COLO668 (cell line): ENCODE measurements at regions not wholly inside any gene's neighbourhood (a gene's known extent, or its start where the extent isn't known, plus 50 kb on each side); places are given as distances from the start of the nearest gene placed in this dataset.
"Not testable (repeated sequence)": the region's sequence is repeated elsewhere in the genome, so short reads cannot be mapped to it uniquely, and the experiment has no call there.

Experiments used
- DNase-seq: peaks from one replicate; lab custom pipeline; 2025; ENCODE audit not compliant: unreplicated experiment; lab: John Stamatoyannopoulos, UW

DNA sequence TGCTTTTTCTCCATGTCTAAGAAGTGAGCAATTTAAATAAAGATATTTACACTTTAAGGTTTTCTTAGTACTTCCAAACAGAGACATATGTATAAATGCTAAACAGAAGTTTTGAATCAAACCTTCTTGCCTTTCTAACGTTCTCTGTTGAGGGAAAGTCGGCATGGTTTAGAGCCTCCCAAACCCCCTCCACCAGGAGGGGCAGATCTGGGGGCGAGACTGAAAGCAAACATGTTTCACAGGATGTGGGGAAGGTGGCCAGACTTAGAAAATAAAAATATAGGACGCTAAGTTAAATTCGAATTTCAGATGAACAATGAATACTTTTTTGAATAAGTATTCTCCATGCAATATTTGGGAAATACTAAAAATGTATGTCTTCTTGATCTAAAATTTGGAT is 208.3 kb upstream of the SHH start:
- DNase-seq, result no peak

DNA sequence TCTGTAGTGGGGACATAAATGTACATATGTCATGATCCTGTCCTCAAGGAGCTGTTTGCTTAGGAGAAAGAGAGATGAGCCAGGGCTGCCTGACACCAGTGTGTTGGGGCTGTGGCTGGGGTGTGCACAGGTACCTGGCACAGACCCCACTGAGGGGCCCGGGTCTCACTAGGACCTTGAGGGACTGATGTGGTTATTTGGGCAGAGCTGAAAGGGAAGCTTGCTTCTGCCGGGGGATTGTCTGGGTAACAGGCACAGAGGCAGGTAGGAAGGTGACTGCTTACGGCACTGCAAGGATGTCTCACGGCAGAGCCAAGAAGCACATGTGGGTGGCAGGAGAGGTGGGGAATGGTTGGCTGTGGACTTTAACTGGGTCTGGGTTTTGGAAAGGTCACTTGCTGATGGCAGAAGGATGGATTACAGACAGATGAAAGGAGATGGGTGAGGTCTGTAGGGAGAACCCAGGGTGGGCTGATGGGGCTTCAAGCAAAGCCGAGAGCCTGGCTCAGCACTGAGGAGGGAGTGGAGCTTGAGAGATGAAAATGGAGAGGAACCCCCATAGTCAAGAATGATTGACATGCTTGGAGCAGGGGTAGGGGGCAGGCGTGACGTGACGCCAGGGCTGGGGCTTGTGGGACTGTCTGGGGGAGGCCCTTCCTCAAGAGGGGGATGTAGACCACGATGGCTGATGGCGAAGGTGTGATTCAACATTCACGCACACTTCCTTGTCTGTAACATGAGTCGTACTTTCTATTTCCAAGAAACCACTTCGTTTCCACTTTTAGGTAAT is 207.7 kb upstream of the SHH start:
- DNase-seq, result no peak

DNA sequence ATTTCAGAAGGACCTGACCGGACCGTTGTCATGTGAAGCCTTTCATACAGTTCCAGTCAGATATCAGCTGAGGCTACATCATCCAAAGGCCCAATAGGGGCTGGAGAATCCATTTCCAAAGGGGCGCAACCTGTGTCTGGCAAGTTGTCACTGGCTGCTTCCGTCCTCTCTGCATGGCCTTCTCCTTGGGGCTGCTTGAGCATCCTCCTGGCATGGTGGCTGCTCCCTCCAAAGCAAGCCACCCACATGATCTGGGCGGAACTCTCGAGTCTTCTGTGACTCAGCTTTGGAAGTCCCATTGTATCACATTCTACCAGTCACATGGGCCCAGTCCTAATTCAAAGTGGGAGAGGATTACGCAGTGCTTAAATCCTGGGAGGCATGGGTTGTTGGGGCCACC is 207.0 kb upstream of the SHH start:
- DNase-seq, result no peak

DNA sequence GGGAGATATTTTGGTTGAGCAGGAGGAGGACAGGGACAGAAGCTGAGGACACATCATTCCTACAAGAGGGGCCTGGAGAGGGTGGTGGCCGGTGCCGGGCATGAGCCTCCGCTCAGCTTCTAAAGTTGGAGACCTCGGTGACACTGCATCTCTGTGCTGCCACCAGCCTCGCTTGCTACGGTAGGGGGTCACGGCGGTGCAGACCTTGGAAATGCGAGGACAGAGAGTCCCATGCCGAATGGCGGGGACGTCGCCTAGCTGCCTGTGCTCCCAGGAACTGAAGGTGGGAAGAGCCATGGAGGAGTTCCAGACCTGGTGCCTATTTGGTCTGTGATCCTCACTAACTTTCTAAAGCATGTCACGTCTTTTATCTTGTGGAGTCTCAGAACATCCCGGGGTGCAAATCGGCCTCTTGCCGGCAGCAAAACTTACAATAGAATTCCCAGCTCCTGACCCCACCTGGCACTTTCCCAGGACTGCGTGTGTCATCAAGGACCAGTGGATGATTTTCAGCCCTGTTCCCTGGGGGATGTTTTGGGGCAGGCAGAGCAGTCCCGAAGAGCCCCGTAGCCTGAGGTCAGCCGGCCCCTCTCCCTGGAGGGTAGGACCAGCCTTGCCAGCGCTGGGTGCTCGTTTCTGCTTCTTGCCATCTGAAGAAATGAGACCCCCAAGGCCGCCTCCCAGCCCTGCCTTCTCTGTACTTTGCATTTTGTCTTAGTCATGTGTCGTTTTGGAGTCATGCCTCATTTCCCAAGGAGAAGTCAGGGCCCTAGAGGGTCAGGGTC is 205.8 kb upstream of the SHH start:
- no peak for DNase-seq

DNA sequence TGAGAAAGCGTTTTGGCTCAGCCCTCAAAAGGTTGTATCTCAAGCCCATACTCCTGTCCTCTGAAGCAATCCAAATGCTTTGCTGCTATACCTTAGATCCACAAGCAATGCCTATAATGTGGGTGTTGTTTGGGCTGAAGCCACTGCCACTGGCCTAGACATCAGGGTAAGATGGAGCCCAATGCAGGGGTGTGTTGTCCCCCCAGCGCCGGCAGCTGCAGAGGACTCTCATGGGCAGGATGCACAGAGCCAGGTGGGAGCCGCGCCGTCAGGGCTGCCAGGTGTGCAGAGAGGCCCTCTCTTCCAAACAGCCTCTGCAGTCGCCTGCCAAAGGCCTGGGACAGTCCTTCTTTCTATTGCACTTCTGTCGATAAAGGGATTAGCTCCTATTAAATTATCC is 205.2 kb upstream of the SHH start:
- no peak for DNase-seq

DNA sequence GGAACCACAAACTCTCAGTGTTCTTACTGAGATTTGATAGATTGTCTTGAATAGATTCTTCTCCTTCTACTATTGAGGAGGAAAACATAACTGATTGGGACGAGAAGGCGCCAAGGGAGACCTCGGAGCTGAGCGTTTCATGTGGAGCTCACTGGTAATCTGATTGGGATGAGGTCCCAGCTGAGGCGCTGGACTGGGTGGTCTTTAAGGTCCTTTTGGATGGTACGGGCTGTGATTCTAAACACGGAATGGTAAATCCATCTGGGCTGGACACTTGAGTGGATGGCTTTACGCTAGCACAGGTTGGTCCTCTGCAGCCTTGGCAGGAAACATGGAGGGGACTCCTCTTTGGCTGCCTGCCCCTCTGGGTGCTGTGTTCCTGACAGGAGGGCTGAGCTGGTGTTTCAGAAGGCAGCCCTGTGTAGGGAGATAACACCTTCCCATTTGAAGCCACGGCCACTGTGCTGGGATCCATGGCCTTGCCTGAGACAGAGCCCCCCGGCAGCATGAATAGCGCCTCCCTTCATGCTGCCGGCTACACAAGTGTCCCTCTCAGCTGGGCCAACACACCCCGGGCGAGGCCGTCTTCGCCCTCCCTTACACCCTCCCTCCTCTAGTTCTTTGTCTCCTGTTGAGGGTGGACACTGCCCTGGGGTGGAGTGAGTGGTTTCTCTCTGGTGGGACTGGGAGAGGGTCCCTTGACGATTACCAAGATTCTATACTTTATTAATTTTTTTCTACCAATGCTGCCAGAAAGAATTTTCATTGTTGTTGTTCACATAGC is 203.2 kb upstream of the SHH start:
- no peak for DNase-seq

DNA sequence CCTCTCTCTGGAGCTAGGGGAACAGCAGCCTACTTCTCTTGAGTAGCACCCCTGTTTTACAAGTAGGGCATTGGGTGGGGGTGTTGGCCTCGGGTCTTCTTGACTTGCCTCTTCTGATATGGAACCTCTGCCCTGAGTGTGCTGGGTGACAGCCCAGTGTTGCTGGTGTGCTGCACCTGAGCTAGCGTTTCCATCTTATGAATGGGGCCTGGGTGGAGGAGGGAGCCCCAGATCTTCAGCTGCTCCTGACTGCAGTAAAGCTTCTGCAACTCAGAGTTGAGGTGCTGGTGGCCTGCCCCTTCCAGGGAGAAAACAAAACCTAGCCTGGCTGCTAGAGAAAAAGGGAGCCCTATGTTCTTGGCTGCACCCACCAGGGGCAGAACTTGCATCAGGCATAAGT is 202.5 kb upstream of the SHH start:
- no peak for DNase-seq

DNA sequence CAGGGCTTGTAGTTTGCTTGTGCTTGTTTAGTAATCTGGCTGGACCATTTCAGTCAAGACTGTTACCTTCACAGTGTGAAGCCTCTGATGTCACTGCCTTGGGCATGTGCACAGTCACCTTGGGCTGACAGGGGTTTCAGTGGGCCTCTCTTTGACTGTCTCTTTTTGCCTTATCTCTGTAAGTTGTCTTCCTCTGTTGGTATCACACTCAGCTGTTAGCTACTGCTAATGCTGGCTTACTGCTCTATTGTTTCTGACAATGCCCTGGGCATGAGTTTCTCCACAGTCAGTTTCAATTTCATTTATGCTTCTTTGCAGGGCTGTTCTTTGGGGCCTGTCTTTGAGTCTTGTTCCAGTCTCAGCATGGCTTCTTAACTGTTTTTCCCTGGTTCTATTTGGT is 201.9 kb upstream of the SHH start:
- DNase-seq, result no peak

DNA sequence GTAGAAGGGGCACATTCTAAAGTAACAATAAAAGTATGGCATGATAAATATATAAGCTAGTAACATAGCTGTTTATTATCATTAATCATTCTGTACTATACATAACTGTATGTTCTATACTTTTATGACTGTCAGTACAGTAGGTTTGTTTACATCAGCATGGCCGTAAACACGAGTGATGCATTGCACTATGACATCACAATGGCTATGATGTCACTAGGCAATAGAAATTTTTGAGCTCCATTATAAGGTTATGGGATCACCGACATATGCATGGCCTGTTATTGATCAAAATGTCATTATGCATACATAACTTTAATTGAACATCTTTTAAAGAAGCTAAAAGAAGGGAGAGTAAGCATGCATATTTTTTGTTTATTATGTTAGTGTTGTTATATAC is 200.1 kb upstream of the SHH start:
- no peak for DNase-seq

DNA sequence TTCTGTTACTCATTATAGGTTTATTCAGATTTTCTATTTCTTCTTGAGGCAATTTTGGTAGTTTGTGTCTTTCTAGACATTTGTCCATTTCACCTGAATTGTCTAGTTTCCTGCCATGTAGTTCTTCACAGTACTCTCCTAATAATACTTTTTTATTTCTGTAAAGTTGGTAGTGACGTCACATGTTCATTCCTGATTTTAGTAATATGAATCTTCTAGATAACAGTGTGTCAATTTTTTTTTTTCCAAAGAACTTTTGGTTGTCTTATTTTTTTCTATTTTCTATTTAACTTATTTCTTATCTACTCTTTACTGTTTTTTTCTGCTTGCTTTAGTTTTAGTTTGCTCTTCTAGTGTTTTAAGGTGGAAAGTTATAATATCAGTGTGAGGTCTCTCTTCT is 197.3 kb upstream of the SHH start:
- DNase-seq, result no peak

DNA sequence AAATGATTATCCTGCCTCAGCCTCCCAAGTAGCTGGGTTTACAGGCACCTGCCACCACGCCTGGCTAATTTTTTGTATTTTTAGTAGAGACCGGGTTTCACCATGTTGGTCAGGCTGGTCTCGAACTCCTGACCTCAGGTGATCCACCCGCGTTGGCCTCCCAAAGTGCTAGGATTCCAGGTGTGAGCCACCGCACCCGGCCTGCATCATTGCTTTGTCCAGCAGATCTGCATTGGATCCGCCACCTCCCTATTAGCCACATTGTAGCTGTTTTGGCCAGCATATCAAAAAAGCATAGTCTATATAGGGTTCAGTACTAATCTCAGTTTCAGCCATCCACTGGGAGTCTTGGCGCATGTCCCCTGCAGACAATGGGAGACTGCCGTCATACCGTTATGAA is 194.6 kb upstream of the SHH start:
- DNase-seq, result not testable (repeated sequence)

DNA sequence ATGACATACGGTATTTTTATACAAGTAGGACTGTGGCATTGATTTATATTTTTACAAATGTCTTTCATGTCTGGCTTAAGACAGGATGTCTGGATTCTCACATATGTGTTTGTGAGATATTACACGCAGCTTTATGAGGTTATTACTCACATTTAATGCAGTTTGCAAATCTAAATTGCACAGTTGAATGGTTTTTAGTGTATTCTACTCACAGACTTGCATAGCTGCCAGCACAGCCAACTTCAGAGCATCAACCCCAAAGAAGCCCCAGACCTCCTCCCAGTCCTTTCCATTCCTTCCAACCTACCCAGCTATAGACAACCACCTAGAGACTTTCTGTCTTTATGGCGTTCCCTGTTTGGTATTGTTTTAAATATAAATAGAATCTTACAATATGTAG is 193.8 kb upstream of the SHH start:
- no peak for DNase-seq

DNA sequence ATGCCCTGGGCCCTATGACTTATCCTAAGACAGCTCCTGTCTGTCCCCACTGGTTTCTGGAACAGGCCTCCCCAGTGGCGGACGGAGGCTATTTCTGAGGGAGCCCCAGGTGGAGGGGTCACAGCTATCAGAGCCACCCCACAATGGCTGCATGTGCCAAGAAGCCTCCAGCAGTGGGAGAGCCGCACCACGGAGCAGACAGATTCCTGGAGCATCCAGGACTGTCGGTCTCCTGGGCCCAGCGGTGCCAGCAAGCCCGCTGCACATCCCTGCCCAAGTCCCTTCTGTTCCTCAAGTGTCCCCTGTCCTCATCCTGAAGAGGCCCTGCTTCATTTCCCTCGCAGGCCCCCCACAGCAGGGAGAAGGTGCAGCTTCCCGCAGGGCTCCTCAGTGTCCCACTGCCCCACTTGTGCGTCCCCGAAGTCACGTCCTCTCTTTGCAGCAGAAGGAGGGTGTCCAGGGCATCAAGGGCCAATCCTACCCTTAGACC is 193.0 kb upstream of the SHH start:
- DNase-seq, result no peak

DNA sequence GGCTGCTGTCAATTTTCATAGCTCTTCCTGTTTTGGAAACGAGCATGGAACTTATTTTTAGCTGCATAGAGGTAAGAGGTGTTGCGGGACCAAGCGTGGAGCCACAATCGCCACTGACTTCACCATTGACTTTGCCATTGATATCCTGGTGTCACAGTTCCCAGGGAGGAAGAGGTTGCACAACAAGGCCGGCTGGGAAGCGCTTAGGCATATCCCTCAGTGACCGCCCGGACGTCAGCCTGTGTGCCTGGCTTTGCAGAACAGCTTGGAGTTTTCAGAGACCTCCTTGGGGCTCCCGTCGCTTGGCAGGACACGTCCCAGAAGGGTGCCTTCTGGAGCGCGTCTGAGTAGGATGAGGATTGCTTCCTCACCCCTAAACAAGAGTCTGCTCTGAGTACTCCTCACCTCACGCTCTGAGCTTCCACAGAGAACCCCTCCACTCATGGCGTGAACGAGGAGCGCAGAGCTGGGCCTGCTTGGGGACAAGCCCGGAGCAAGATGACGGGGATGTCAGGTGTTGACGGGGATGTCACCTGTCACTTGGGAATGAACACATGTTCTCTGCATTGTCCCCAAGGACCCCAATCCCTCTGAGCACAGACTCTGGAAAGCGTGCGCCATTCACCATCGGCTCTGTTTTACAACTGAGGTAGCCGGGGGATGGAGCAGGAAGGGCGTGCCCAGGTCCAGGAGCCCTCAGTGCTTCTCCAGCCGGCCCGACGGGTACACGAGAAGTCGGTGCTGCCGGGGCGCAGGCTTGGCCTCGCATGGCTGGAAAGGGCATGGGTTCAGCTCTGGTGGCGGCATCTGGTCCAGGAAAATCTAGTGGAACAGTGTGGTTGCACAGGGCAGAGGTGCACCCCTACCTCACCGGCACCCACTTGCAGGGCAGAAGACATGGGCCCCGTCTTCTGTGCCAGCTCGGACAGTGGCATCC is 192.3 kb upstream of the SHH start:
- no peak for DNase-seq

DNA sequence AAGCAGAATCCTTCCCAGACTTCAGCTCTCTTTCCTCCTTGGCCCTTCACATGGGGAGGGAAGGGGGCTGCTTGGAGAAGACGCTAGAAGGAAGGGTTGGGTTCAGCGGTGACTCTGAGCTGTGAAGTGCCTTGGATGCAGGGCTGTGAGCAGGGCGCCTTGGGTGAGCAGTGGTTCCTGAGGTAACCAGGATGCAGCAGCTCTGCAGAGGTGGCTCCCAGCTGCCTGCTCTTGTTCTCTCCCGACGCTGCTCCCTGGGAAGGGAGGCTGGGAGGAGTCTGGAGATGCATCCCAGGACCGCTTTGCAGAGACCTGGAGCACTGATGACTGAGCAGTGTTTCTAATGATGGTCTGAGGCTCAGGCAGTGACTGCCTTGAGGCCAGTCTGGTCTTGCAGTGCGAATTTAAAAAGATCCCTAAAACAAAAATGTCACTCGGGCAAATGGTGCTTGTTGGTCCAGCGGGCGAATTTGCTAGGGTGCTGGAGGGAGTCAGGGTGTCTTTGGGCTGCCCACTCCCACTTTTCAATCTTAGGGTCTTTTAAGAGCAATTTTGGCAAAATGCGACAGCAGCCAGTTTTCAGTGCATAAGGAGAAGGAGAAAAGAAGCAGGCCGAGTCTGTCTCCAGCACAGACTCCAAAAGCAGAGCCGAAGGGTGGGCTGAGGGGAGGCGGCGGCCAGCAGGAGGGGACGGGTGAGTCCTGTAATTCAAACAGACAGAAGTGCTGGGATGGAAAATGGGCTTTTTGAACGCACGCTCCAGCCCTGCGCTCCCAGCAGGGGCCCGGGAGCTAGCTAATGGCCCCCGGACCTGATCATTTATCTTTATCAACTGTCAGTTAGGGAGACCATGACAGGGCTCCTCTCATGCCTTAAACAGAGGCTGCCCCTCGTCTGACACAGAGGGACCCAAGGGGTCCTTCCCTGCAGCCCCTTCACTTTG is 191.2 kb upstream of the SHH start:
- DNase-seq, result no peak

DNA sequence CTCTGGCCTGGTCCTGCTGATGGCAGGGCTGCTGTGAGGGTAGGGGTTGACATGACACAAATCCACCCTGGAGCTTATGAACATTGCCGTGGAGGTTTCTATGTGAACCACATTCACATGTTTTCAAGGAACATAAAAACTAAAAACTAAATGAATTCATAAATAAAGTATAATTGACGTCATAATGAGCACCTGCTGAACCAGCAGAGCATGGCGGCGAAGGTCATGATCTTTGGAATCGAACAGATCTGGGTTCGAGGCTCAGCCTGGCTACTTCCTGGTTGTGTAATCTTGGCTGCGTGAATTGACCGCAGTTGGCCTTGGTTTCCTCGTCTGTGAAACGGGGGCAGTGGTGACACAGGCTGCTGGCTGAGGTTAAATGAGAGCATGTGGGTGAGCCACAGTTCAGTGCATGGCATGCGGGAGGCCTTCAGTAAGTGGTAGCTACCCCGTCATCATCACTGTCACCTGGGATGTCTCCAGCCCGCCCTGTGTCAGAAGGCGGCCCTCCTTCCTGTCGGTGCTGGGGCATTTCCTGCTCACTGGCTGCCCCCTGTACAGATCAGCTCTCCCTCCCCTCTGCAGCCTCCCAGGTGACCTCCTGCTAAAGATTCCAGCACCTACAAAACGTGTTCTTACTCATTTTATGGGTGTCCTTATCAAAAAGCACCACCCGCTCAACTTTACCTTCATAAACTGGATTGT is 190.3 kb upstream of the SHH start:
- no peak for DNase-seq

DNA sequence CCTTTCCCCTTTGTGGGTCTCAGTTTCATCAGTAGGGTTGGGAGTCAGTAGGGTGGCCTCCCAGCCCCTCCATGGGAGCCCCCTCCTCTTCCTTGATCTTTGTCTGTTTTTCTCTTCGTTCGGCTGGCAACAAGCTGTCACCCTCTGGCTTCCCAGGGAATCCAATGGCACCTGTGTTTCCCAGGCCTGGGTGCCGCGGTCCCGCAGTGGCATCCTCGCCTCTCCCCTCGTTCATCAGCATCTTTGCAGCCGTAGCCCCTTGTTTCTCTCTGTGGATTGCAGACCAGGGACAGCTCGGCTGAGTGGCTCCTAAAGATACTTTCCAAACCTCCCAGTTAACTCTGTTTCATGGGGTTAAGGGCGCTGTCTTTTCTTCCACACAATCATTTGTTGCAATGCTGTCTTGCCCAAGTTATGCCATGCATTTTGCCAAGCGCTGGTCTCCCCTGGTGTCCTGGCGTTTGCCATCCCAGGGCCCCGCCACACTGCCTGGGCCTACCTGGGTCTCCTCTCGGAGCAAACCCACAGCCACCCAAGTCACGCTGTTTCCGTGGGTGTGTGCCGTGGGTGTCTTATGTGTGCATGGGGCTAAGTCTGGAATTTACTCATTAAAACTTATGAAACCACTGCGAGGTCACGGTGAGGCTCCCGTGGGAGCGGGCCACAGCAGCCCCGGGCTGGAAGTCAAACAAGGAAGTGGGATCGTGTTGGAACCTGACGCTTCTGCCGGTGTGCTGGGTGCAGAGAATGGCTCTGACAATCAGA is 189.4 kb upstream of the SHH start:
- no peak for DNase-seq
